ENCODE measurements at regions not wholly inside any gene's neighbourhood (a gene's known extent, or its start where the extent isn't known, plus 50 kb on each side); places are given as distances from the start of the nearest gene placed in this dataset.

DNA sequence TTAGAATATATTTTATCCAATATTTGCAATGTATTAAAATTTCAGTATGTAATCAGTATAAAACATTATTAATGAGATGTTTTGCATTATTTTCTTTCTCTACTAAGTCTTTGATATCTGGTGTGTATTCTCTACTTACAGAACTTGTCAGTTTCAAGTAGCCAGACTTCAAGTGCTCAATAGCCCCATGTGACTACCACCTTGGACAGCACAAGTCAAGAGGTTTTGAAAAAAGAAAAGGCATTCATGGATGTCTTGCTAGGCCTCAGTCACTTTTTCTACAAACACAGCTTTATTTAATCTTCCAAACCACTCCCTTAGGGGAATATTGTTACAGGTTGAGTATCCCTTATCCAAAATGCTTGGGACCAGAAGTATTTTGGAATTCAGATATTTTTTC is 189.4 kb downstream of the QDPR start:
- TF ChIP-seq CTCF (IDR thresholded peaks at IDR 0.05; ENCODE audit: extremely low read depth, missing control alignments): no peak

GRCh38 chr4:17320046-17320445 is 191.8 kb downstream of the QDPR start:
- no peak for DNase-seq (ENCODE audit: low spot score)
- TF ChIP-seq CTCF (IDR thresholded peaks at IDR 0.05; ENCODE audit: extremely low read depth, missing control alignments): no peak

More for the DNA sequence above, 189.4 kb downstream of the QDPR start:
- no peak for DNase-seq (ENCODE audit: low spot score)

- no peak for TF ChIP-seq CTCF (IDR thresholded peaks at IDR 0.05; ENCODE audit: extremely low read depth, missing control alignments)
- DNase-seq (ENCODE audit: low spot score): no peak
Measured at GRCh38 chr4:17317526-17317925, 194.4 kb downstream of the QDPR start.

- DNase-seq (ENCODE audit: low spot score): no peak
- TF ChIP-seq CTCF (IDR thresholded peaks at IDR 0.05; ENCODE audit: extremely low read depth, missing control alignments): no peak
Measured at GRCh38 chr4:17316566-17316965, 195.3 kb downstream of the QDPR start.

DNA sequence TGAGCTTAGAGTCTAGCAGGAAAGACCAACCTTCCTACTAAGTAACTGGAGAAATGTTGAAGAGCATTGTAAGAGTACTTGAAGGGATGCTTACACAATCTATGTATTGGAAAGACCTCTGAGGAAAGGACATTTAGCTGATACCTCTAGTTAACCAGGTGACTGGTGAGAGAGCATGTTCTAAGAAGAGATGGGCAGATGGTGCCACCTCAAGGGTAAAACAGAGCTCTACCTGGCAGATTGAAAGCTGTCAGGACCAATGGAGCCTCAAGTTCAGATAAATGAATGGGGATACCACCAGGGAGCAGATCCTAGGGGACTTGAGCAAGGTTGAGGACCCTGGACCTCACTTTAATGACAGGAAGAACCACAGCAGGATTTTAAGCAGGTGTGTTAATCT is 196.4 kb downstream of the QDPR start:
- DNase-seq (ENCODE audit: low spot score): no peak

DNA sequence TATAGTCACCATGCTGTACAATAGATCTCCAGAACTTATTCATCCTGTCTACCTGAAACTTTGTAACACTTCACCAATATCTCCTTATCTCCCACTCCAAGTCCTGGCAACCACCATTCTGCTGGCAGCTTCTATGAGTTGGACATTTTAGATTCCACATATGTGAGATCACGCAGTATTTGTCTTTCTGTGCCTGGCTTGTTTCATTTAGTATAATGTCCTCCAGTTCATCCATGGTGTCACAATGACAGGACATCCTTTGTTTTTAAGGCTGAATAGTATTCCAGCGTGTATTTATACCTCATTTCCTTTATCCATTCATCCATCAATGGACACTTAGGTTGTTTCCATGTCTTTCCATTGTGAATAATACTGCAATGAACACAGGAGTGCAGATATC is 198.7 kb downstream of the QDPR start:
- no peak for TF ChIP-seq CTCF (IDR thresholded peaks at IDR 0.05; ENCODE audit: extremely low read depth, missing control alignments)
- no peak for DNase-seq (ENCODE audit: low spot score)

More for the DNA sequence above, 196.4 kb downstream of the QDPR start:
- no peak for TF ChIP-seq CTCF (IDR thresholded peaks at IDR 0.05; ENCODE audit: extremely low read depth, missing control alignments)

DNA sequence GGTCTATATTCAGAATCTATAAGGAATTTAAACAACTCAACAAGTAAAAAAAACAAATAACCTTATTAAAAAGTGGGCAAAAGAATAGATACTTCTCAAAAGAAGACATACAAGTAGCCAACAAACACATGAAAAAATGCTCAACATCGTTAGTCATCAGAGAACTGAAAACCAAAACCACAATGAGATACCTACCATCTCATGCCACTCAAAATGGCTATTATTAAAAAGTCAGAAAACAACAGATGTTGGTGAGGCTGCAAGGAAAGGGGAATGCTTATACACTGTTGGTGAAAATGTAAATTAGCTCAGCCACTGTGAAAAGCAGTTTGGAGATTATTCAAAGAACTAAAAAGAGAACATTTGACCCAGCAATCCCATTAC is 201.6 kb downstream of the QDPR start:
- DNase-seq (ENCODE audit: low spot score): no peak
- TF ChIP-seq CTCF (IDR thresholded peaks at IDR 0.05; ENCODE audit: extremely low read depth, missing control alignments): no peak

Data from GM20000 (cell line).